ENCODE measurements at regions not wholly inside any gene's neighbourhood (a gene's known extent, or its start where the extent isn't known, plus 50 kb on each side); places are given as distances from the start of the nearest gene placed in this dataset.

DNA sequence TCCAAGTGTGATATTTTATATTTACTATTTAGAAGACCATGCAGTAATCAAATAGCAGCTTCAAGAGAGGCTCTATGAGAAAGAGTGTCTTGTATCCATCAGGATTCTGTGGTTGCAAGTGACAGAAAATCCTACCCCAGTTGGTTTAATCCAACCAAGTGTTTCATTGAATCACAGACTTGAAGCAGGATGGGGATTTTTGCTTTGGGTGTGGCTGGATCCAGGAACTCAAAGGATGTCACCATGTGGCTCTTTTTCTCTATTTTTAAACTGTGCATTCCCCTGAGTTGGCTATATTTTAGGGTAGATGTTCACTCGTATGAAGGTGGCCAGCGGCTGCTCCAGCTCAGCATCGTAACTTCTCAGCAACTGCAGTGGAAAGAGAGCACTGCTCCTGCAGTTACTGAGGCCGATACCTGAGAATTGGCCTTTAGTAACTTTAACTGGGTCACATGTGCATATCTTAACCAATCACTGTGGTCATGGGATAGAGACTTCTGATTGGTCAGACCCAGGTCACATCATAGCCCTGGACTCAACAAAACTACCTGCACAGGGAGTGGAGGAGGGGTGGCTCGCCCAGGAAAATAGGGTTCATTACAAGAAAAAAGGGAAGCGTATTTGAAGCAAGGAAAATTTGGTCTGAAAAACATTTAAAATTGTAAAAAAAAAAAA lies 396.1 kb upstream of the SULF2 start:
- in situ Hi-C loops (cut with HindIII; ENCODE audit: low sequenced_read_pairs) = no loop called here
- H3K4me3 ChIP-seq (ENCODE audit: low read depth, low read length) = no peak overlapping the region
- TF ChIP-seq, protein P1, sequence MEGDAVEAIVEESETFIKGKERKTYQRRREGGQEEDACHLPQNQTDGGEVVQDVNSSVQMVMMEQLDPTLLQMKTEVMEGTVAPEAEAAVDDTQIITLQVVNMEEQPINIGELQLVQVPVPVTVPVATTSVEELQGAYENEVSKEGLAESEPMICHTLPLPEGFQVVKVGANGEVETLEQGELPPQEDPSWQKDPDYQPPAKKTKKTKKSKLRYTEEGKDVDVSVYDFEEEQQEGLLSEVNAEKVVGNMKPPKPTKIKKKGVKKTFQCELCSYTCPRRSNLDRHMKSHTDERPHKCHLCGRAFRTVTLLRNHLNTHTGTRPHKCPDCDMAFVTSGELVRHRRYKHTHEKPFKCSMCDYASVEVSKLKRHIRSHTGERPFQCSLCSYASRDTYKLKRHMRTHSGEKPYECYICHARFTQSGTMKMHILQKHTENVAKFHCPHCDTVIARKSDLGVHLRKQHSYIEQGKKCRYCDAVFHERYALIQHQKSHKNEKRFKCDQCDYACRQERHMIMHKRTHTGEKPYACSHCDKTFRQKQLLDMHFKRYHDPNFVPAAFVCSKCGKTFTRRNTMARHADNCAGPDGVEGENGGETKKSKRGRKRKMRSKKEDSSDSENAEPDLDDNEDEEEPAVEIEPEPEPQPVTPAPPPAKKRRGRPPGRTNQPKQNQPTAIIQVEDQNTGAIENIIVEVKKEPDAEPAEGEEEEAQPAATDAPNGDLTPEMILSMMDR (IDR thresholded peaks at IDR 0.05; ENCODE audit: low read depth, low read length) = no peak
- DNase-seq (ENCODE audit: low read depth, low spot score) = no peak

DNA sequence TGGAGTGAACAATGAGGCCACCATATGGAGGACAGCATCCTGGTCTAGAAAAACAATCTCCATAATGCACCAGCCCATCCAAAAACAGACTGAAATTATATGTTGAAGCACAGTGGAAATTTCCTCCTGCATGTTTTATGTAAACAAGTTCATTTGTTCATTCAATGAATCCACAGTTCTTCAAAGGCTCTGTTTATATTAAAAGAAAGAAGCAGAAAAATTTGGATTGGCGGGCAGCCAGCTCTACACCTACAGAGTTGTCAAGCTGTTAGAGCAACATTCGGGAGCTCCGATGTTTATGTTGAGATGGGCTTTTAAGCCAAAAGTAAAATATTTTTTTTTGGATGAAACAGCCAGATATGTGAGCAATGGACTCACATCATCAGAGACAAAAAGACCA lies 395.3 kb upstream of the SULF2 start:
- in situ Hi-C loops (cut with HindIII; ENCODE audit: low sequenced_read_pairs) = no loop called here

DNA sequence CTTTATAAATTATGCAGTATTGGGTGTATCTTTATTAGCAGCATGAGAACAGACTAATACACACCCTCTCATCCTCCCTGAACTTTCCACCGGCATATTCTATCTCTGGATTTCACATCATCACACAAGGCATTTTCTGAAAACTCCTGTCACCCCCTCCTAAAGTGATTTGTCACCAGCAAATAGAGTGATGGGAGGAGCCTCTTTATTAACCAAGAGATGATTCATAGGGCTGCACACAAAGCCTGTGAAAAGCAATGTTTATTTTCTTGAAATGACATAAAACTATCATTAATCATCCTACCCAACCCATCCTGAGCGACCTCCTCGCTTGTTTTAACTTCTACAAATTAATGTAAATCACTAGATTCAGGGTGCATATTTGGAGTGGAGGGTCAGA lies 394.7 kb upstream of the SULF2 start:
- in situ Hi-C loops (cut with HindIII; ENCODE audit: low sequenced_read_pairs) = no loop called here
- peak; percentile 19 for DNase-seq (ENCODE audit: low read depth, low spot score)
- H3K4me3 ChIP-seq (ENCODE audit: low read depth, low read length) = no peak overlapping the region
- TF ChIP-seq, protein P1 (IDR thresholded peaks at IDR 0.05; ENCODE audit: low read depth, low read length) = no peak

More for the DNA sequence above, 395.3 kb upstream of the SULF2 start:
- DNase-seq (ENCODE audit: low read depth, low spot score) = peak; percentile 81
- no peak overlapping the region for H3K4me3 ChIP-seq (ENCODE audit: low read depth, low read length)
- TF ChIP-seq, protein P1 (IDR thresholded peaks at IDR 0.05; ENCODE audit: low read depth, low read length) = no peak

DNA sequence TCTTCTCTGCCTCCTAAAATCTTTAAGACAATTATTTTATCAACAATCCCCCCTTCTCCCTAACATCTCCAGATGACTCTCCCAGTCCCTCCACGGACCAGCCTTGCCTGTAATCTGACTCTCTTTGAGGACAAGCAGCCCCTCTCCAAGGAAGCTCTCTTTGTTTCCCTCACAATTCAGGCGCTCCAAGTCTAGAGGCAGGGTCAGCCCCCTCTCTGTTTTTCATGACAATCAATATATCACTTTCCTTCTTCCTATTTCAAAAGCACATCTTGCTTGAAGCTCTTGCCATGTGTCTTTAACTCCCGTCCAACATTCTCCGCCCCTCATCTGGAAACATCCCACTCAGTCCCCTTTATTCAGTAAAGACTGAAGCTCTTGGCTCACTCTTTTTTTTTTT lies 393.4 kb upstream of the SULF2 start:
- in situ Hi-C loops (cut with HindIII; ENCODE audit: low sequenced_read_pairs) = no loop called here
- no peak overlapping the region for H3K4me3 ChIP-seq (ENCODE audit: low read depth, low read length)
- no peak for DNase-seq (ENCODE audit: low read depth, low spot score)
- TF ChIP-seq, protein P1 (IDR thresholded peaks at IDR 0.05; ENCODE audit: low read depth, low read length) = no peak

DNA sequence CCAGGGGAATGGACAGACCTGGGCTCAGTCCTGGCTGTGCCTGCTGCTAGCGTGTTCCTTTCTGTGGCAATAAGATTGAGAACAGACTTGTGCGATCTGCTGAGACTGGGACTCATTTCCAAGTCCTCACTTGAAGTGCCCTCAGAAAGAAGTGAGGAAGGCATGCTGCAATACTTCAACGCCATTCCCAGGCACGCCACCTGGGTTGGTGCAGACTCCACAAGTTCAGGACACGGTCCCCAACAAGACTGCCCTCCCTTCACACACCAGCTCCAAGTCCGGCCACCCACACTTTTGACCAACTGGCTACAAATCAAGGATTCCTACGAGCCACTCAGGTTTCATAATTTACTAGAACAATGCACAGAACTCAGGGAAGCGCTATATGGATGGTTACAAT lies 391.8 kb upstream of the SULF2 start:
- in situ Hi-C loops (cut with HindIII; ENCODE audit: low sequenced_read_pairs) = no loop called here

DNA sequence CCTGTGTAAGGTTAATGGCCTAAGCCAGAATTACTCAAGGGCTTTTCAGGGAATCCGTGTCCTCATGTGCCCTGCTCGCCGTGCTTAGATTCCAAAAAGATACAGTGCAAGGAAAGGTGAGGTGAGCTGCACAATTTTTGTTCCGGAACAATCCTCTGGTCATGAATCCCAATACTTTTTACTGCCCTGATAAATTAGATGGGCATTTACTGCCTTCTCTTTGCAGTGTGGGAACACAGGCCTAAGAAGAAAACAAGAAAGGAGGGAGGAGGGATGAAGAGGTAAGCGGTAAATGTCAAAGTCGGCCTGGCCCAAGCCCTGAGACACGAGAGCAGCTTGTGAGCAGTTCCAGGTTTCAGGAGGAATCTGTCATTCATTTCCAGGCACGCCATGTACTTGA lies 390.9 kb upstream of the SULF2 start:
- in situ Hi-C loops (cut with HindIII; ENCODE audit: low sequenced_read_pairs) = no loop called here
- no peak overlapping the region for H3K4me3 ChIP-seq (ENCODE audit: low read depth, low read length)
- DNase-seq (ENCODE audit: low read depth, low spot score) = no peak
- TF ChIP-seq, protein P1 (IDR thresholded peaks at IDR 0.05; ENCODE audit: low read depth, low read length) = no peak

More for the DNA sequence above, 391.8 kb upstream of the SULF2 start:
- no peak for DNase-seq (ENCODE audit: low read depth, low spot score)
- no peak overlapping the region for H3K4me3 ChIP-seq (ENCODE audit: low read depth, low read length)
- TF ChIP-seq, protein P1 (IDR thresholded peaks at IDR 0.05; ENCODE audit: low read depth, low read length) = no peak
